T47D (cell line): ENCODE measurements at regions not wholly inside any gene's neighbourhood (a gene's known extent, or its start where the extent isn't known, plus 50 kb on each side); places are given as distances from the start of the nearest gene placed in this dataset.

ENCODE experiments used
- DNase-seq, 2 experiments: peaks; one replicate each; pipeline versions ENCODE4 v3.0.0 to v3.0.0-alpha.2; 2011 to 2012; ENCODE audit warnings: low read depth in 1 of 2, low spot score in 1 of 2
- JUND ChIP-seq: IDR thresholded peaks from 2 replicates; pipeline ENCODE4 v1.6.1; 2012; ENCODE audit warnings: low read depth
- in situ Hi-C: cut with HindIII; loops from 2 replicates; pipeline ENCODE4 v1.10.0; 2016; ENCODE audit warnings: low sequenced_read_pairs, low pct_unique_long_range_greater_than_20kb

DNA sequence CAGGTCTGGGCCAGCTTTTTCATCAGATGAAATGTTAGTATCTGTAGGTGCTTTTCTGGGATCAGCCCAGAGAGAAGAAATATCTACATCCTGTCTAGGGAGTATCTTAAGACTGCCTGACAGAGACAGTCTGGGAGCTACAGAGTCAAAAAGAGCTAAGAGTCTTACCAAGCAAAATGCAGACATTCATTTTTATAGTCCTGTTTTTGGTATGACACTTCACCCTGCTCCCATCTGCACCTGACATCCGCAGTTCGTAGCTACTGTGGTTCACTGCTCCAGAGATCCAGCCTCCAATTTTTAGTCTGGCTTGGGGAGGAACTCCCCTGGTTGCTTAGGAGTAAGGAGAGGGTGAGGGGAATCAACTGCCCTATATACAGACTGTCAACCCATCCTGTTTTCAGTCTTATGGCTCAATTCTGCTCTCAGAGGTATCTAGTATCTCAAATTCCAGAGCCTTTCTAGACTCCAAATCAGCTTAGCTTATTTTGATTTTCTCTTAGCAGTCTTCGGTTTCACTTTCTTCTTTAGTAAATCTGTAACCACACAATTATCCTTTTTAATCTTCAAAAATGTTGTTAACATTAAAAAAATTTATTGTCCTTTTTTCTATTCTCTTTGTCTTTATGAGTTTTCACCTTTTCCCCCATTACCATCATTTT, 97.8 kb downstream of the TMEM100 start:
- no peak for TF ChIP-seq JUND
- in situ Hi-C loops, result no loop called here
- DNase-seq, result no peak

- no peak for DNase-seq
- no peak for TF ChIP-seq JUND
- in situ Hi-C loops, result no loop called here
These were observed 100.1 kb downstream of the TMEM100 start for GRCh38 chr17:55622547-55622946.

- no peak for DNase-seq
- in situ Hi-C loops, result no loop called here
- no peak for TF ChIP-seq JUND
These were observed 101.7 kb downstream of the TMEM100 start for GRCh38 chr17:55620945-55621344.

- in situ Hi-C loops, result no loop called here
- no peak for DNase-seq
These were observed 102.6 kb downstream of the TMEM100 start for GRCh38 chr17:55620023-55620422.

DNA sequence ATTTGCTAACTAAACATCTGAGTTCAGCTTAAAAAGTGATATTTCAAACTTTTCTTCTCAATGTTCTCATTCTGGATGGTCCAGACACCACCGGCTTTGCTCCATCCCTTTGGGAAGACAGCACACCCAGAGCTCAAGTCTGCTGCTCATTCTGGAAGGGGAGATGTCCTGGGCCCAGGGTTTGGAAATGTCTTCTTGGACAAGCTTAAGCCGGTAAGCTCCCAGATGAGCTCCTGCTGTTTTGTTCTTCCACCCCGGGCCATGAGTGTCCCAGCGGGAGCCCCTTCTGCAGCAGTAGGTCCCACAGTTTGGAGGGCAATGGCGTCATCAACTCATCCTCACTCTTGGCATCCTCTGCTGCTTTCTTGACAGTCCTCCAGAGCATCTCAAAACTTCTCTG, 105.2 kb downstream of the TMEM100 start:
- no peak for TF ChIP-seq JUND
- no peak for DNase-seq
- in situ Hi-C loops, result no loop called here

More at GRCh38 chr17:55620023-55620422, 102.6 kb downstream of the TMEM100 start:
- TF ChIP-seq JUND, result no peak

- no peak for DNase-seq
- no peak for TF ChIP-seq JUND
- in situ Hi-C loops, result no loop called here
These were observed 102.8 kb upstream of the SMIM36 start for GRCh38 chr17:55614061-55614460.

GRCh38 chr17:55612691-55613141, 101.5 kb upstream of the SMIM36 start:
- DNase-seq, result no peak
- in situ Hi-C loops, result no loop called here
- no peak for TF ChIP-seq JUND

DNA sequence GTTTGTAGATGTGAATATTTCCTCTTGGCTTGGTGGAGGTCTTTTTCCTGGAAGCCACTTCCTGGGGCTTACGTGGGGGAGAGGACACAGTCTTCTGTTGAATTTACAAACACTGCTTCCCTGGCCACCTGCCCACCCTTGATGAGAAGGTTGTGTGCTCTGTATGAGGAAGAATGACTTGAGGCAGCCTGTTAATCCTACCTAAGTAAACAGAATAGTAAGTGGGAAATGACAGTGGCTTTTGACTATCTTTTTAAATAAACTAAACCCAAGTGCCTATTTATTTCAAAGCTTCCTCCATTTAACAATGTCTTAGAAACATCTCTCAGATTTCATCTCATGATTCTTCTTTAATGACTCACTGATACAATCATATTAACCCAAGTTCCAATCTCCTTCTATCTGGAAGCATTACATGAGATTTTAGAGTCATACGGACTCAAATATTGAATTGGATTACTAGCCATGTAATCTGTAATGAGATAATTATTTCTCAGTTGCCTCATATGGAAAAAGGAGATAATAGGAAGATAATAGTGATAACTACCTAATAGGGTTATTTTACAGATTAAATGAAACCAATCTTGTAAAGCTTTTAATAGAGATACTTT, 96.6 kb upstream of the SMIM36 start:
- peak in 1 of 2 experiments; percentile 55 for DNase-seq
- in situ Hi-C loops, result no loop called here
- no peak for TF ChIP-seq JUND

- no peak for DNase-seq
- TF ChIP-seq JUND, result no peak
- in situ Hi-C loops, result no loop called here
These were observed 95.2 kb upstream of the SMIM36 start for GRCh38 chr17:55606488-55606815.

GRCh38 chr17:55605705-55606487, 94.6 kb upstream of the SMIM36 start:
- TF ChIP-seq JUND, result no peak
- in situ Hi-C loops, result no loop called here
- DNase-seq, result no peak

GRCh38 chr17:55601874-55602364, 90.7 kb upstream of the SMIM36 start:
- peak; percentile 38 to 64 for DNase-seq
- TF ChIP-seq JUND, result no peak
- in situ Hi-C loops, result no loop called here

GRCh38 chr17:55598495-55598894, 87.2 kb upstream of the SMIM36 start:
- no peak for TF ChIP-seq JUND

More at GRCh38 chr17:55598495-55598894, 87.2 kb upstream of the SMIM36 start:
- DNase-seq, result no peak
- in situ Hi-C loops, result no loop called here
